GM18909 (cell line): ENCODE measurements at regions not wholly inside any gene's neighbourhood (a gene's known extent, or its start where the extent isn't known, plus 50 kb on each side); places are given as distances from the start of the nearest gene placed in this dataset.

Experiments used
- ATAC-seq: cut with Tn5 transposase; IDR thresholded peaks from one replicate; pipeline ENCODE4 v1.9.1; 2021; ENCODE audit warnings: mild to moderate bottlenecking; ENCODE audit not compliant: unreplicated experiment, poor library complexity

DNA sequence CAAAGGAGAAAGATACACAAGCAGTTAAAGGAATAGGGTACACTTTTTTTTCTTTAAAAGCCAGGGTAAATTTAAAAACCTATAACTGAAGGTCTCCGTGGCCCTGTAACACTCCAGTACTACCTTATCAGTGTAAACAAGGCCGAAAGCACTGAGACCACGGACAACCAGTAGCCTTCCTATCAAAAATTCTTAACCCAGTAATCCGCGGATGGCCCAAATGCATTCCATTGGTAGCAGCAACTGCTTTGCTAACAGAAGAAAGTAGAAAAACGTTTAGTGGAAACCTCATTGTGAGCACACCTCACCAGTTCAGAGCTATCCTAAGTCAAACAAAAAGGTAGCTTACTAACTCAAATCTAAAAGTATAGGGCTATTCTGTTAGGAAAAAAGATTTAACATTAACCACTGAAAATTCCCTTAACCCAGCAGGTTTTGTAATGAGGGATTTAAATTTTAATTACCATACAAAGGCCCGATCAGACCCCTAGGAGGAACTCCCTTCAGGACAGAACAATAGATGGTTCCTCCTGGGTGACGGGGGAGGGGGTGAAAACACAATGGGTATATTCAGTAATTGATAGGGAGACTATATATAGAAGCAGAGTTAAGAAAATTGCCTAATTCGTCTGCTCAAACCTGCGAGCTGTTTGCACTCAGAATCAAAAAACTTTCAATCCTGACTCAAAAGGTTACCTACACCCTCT is 50.8 kb upstream of the CWC22 start:
- ATAC-seq = no peak
